Muscle of arm (tissue), 1 donor: ENCODE measurements at regions not wholly inside any gene's neighbourhood (a gene's known extent, or its start where the extent isn't known, plus 50 kb on each side); places are given as distances from the start of the nearest gene placed in this dataset.

ENCODE experiments used
- DNase-seq: peaks from one replicate; pipeline ENCODE4 v3.0.0-alpha.2; 2013

- no peak for DNase-seq
Measured at GRCh38 chr1:56222914-56223540, 356.3 kb downstream of the PLPP3 start.

GRCh38 chr1:56220021-56220420 lies 359.3 kb downstream of the PLPP3 start:
- DNase-seq, result no peak

- DNase-seq, result no peak
Measured at GRCh38 chr1:56218023-56218422, 361.3 kb downstream of the PLPP3 start.

GRCh38 chr1:56216218-56216617 lies 363.1 kb downstream of the PLPP3 start:
- DNase-seq, result no peak

DNA sequence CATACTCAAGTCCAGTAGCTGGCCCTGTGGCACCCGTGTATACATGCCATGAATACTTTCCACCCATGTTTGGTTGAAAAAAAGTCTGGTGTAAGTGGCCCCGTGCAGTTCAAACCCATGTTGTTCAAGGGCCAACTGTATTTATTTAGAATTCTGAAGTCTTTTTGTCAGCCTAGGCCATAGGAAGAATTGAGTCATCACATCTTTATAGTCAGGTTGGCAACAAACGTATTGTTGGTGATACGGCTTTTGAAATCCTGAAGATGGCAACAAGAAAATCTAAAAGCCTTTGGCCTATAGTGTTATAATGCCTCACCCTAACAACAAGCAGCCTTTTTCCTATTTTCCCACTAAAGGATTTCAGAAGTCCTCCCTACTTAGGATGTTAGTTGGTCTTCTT lies 363.6 kb downstream of the PLPP3 start:
- no peak for DNase-seq

GRCh38 chr1:56215086-56215485 lies 364.3 kb downstream of the PLPP3 start:
- no peak for DNase-seq

DNA sequence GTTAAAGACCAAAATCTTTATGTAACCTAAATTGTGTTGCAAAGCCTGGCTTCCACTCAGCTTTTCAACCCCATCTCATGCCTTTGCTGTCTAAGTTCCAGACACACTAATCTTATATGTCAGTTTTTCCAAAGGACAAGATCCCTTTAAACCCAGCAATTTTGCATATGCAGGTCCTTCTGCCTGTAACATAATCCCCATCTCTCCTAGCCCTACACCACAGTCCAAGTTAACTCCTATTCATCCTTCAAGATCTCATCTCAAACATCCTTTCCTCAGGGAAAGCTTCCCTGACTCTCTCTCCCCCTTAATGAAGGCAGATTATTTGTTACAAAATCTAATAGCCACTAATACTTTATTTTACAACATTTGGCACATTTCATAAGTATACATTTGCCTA lies 366.3 kb downstream of the PLPP3 start:
- DNase-seq, result no peak

DNA sequence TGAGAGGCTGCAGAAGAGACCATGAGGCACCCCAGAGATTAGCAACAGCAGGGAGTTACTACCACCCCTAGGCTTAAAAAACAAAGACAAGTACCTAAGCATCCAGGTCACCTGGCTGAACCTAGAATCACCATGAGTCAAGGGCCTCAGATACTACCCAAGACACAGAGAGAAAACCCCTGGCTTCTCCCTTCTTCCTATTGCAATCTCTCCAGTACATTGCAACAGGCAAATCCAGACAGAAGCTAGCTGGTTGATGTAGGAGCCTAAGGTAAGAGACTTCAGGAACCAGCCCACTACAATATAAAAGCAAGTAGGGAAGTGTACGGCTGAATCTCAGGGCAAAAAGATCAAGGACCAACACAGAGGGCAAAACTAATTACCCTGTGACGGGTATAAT lies 367.2 kb downstream of the PLPP3 start:
- DNase-seq, result no peak

- DNase-seq, result no peak
Measured at GRCh38 chr1:56206391-56206790, 373.0 kb downstream of the PLPP3 start.

- no peak for DNase-seq
Measured at GRCh38 chr1:56204206-56204605, 375.2 kb downstream of the PLPP3 start.

GRCh38 chr1:56202796-56203492 lies 376.4 kb downstream of the PLPP3 start:
- DNase-seq, result no peak

DNA sequence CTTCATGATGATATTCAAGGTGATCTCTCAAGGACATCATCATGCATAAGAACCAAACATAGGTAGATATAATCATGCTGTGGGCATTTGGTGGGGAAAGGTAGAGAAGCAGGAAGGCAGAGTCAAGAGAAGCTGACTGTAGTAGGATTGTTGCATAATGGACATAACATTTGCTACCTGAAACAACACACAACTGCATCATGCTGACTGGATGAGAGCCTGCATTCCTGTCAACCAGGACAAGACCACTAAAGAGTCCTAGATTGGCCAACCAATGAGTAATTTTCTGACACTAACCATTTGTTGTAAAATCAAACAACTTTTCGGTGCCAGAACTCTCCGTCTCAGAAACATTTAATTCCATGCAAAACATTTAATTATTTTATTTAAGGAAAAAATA lies 377.2 kb downstream of the PLPP3 start:
- DNase-seq, result no peak

DNA sequence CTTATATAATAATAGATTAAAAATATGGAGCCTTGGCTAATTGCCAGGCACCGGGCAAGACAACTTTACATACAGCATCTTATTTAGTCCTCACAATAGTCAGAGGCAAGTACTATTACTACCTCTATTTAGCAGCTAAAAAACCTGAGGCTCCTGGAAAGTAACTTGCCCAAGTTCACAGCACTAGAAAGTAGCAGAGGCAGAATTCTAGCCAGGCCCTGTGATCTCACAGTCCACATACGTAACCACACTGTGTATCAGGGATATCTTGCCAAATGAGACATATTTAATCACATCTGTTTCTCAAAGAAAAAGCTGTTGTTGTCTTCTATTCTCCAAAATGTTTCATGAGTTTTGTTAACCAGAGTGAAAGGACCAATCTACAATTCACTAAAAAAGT lies 378.5 kb downstream of the PLPP3 start:
- no peak for DNase-seq

- no peak for DNase-seq
Measured at GRCh38 chr1:56200442-56200841, 378.9 kb downstream of the PLPP3 start.

- no peak for DNase-seq
Measured at GRCh38 chr1:56199956-56200355, 379.4 kb downstream of the PLPP3 start.

DNA sequence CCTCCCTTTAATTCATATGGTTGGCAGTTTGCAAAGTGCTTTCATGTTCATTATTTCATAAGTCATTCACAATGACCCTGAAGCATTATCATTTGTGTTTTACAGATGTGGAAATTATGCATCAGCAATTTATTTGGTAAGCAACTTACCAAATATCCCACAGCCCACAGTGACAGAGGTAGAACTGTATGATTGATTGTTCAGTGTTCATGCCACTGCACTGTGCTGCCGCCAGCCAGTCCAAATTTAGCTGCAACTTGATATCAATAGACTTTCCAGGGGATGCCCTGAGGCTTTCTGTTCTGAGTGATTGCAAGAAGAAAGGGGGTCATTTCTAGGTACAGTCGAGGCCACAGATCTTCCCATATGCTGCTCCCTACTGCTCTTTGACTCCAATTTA lies 380.3 kb downstream of the PLPP3 start:
- DNase-seq, result no peak

- DNase-seq, result no peak
Measured at GRCh38 chr1:56197946-56198345, 381.4 kb downstream of the PLPP3 start.

- DNase-seq, result no peak
Measured at GRCh38 chr1:56196839-56197238, 382.5 kb downstream of the PLPP3 start.

- peak; percentile 66 for DNase-seq
Measured at GRCh38 chr1:56194701-56195300, 384.6 kb downstream of the PLPP3 start.

- no peak for DNase-seq
Measured at GRCh38 chr1:56193656-56194055, 385.7 kb downstream of the PLPP3 start.

- no peak for DNase-seq
Measured at GRCh38 chr1:56191369-56191768, 388.0 kb downstream of the PLPP3 start.

- DNase-seq, result no peak
Measured at GRCh38 chr1:56190806-56191365, 388.5 kb downstream of the PLPP3 start.
